Peyer's patch (tissue), 4 donors: ENCODE measurements at regions not wholly inside any gene's neighbourhood (a gene's known extent, or its start where the extent isn't known, plus 50 kb on each side); places are given as distances from the start of the nearest gene placed in this dataset.

Source experiments
- CTCF ChIP-seq, 6 experiments: fragments of 450-650 bp in 4 of 6; fragments of 200-600 bp in 2 of 6; sonication (generic) in 1 of 6; IDR thresholded peaks; one replicate each; pipeline ENCODE4 v1.5.1; 2017 to 2019; ENCODE audit warnings: antibody characterized with exemption in 6 of 6, mild to moderate bottlenecking in 3 of 6, moderate library complexity in 1 of 6
- POLR2A ChIP-seq, 2 donors: fragments of 450-650 bp; IDR thresholded peaks; one replicate each; pipeline ENCODE4 v1.5.1; 2017; ENCODE audit warnings: antibody characterized with exemption in 2 of 2, mild to moderate bottlenecking in 2 of 2, moderate library complexity in 2 of 2

DNA sequence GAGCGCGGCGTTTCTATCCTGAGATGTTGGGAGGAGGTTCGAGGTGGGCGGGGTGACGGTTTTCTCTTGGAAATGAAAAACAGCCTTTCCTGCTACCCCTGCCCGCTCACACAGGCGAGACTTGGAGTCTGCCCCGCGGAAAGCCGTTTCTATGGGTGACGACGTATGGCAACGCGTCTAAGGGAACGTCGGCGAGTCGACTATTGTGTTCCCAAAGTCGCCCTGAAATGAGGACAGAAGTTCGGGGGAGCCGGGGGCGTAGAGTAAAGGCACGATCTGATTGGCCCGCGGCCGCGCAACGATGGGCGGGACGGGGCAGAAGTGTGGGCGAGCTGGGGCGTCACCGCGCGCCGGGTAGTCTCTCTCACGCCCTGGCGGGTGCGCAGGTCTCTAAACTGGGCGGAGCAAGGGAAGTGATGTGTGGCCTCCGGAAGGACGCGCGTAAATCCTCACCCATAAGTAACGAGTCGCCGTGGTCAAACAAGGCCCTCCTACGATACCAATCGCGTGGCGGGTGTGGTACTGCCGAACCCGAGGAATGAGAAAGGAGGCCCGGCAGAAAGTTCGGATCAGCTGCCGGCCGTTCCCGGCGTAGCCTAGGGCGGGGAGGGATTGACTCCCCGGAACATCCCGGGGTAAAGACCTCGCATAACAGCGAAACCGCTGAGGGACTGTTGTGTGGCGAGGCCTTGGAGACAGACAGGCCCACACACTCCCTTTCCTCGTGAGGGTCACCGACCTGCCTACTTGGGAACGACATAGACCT is 89.6 kb downstream of the FAM161A start:
- TF ChIP-seq CTCF (IDR thresholded peaks at IDR 0.05) (peak in 1 of 6 experiments; percentile 2), POLR2A (IDR thresholded peaks at IDR 0.05) (peak; percentile 65 to 78)
